COLO668 (cell line): ENCODE measurements at regions not wholly inside any gene's neighbourhood (a gene's known extent, or its start where the extent isn't known, plus 50 kb on each side); places are given as distances from the start of the nearest gene placed in this dataset.
"Not testable (repeated sequence)": the region's sequence is repeated elsewhere in the genome, so short reads cannot be mapped to it uniquely, and the experiment has no call there.

Source experiments
- DNase-seq: peaks from one replicate; lab custom pipeline; 2025; ENCODE audit not compliant: unreplicated experiment; lab: John Stamatoyannopoulos, UW

DNA sequence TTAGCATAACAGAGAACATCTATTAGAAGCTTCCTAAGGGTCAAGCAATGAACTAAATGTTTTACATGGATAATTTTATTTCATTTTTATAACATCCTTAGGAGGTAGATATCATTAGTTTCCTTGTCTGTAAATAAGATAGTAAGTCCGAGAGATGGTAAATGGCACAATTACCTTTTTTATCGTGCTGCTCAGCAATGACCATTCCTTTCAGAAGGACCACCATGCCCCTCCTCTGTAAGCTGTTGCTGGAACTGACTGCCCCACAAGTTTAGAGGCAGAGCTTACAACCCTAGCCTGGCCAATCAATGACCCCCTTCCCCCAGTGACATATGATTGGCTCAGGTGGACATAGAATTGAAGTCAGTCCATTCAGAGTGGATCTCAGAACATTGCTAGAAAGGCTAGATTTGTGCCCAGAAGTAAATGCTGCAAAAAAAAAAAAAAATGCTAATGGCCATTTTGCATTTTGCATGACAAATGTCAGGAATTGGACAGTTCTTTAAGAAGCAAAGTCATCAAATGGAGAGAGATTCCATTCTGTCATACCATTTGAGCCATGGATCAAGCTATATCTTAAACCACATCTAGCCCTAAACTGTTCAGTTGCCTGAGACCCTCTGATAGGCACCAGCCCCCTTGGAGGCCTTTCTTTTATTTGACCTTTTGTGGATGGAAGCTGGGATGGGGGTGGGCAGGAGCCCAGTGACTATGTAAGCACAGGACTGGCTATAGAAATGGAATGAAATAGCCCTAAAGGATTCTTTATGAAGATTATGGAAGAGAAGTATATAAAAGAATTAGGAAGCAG, 668.3 kb downstream of the UQCRFS1 start:
- DNase-seq, result no peak

DNA sequence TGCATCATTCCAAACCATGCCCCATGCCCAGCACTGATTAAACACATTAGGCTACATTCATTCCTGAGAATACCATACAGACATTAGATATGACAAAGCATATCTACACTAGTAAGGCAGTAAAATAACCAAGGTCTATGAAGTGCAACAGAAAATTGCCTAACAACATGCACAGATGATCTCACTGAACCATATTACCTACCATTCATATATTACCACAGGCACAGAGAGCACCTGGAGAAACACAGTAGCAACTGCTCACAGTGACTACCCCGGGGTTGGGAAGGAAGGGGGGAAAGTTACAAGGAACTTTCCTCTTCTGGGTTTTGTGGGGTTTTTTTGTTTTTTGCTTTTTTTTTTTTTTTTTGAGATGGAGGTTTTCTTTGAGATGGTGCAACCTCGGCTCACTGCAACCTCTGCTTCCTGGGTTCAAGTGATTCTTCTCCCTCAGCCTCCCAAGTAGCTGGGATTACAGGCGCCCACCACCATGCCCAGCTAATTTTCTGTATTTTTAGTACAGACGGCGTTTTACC, 669.6 kb downstream of the UQCRFS1 start:
- DNase-seq, result no peak

DNA sequence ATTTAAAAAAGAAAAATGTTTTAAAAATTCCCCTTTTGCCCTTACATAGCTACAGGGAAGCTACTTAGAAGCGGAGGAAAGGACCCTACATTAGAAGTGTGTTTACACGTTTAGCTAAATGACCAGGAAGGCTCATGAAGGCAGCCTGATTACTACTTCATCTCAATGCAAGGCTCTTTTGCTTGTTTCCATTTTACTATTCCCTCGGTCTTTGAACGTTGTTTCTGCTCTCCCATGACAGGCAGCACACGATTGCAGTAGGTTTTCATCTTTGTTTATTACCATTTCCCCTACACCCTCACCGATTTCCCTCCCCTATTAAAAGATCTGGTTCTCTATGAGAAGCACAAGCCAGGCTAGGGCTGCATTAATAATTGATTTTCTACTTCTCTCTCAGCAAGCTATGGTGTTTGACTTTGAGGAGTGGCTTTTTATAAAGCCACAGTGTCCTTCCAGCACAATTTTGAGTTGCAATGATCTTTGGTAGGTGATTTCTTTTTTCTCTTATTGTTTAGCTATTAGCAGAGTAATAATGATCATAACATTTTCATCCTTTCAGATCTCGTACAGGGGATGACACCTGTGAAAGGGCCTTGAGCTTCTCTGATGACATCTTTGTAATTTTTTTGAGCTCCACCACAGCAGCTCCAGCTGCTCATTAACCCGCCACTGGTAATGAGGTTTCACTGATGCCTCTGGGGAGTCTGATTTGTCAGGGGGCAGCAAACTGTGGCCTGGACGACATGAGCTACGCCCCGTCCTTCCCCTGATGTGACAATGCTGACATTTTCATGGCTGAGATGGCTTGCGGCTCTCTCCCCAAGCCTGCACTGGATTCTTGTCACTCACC, 670.3 kb downstream of the UQCRFS1 start:
- no peak for DNase-seq

DNA sequence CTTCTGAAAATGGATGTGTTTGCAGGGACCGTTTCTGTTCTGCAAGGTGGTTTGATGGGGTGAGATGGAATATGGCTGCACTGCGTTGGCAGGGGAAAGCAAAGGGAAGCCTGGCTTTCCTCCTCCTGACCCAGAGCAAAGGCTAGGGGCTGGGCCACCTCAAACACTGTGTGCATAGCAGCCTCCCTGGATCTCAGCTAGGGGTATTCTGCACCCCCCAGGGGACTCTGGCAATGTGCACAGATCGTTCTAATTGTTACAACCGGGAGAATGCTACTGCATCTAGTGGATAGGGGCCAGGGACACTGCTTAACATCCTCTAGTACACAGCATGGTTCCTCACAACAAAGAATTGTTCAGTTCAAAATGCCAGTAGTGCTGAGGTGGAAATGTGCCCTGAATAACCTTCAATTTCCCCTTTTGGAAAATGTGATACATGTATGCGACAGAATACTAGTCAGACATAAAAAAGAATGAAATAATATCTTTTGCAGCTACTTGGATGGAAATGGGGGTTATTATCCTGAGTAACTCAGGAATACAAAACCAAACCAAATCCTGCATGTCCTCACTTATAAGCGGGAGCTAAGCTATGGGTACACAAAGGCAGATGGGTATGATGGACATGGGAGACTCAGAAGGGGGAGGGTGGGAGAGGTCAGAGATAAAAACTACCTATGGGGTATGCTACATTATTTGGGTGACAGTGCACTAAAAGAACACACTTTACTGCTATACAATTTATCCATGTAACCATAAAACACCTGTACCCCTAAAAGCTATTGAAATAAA, 671.2 kb downstream of the UQCRFS1 start:
- no peak for DNase-seq

DNA sequence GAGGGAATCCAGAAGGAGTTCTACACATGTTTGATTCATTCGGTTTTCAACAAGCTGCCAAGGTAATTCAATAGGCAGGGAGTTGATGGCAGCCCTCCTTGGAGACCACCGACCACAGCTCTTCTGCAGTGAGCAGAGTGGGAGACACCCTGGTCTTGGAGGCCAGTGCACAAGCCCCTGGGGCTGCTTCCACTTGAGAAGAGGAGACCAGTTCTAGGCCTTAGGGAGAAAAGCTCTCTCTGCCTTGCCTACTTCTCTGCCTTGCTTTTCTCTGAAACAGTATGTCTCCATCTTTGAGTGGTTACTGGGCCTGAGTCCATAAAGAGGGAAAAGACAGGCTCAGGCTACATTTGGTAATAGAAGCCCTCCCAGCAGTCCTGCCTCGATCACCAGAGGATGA, 671.9 kb downstream of the UQCRFS1 start:
- no peak for DNase-seq

DNA sequence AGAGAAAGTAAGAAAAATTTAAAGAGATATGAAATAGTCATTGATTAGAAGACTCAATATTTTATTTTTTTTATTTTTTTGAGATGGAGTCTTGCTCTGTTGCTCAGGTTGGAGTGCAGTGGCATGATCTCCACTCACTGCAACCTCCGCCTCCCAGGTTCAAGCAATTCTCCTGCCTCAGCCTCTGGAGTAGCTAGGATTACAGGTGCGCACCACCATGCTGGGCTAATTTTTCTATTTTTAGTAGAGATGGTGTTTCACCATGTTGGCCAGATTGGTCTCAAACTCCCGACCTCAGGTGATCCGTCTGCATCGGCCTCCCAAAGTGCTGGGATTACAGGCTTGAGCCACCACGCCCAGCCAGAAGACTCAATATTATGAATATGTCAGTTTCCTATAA, 672.6 kb downstream of the UQCRFS1 start:
- not testable (repeated sequence) for DNase-seq

DNA sequence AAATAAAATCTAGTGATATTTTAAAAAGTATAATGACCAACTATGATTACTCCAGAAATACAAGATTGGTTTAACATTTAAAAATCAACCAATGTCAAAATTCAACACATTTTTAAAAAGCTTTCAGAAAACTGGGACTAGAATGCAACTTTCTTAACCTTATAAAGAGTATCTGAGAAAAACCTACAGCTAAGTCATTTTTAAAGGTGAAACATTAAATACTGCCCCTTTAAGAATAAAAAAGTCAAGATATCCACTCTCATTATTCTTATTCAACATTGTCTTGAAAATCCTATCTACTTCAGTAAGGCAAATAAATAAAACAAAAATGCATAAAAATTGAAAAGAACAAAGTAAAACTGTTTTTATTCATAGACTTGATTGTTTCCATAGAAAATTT, 673.2 kb downstream of the UQCRFS1 start:
- no peak for DNase-seq

DNA sequence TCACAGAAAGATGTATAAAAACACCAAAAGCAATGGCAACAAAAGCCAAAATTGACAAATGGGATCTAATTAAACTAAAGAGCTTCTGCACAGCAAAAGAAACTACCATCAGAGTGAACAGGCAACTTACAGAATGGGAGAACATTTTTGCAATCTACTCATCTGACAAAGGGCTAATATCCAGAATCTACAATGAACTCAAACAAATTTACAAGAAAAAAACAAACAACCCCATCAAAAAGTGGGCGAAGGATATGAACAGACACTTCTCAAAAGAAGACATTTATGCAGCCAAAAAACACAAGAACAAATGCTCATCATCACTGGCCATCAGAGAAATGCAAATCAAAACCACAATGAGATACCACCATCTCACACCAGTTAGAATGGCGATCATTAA, 674.4 kb downstream of the UQCRFS1 start:
- DNase-seq, result not testable (repeated sequence)

DNA sequence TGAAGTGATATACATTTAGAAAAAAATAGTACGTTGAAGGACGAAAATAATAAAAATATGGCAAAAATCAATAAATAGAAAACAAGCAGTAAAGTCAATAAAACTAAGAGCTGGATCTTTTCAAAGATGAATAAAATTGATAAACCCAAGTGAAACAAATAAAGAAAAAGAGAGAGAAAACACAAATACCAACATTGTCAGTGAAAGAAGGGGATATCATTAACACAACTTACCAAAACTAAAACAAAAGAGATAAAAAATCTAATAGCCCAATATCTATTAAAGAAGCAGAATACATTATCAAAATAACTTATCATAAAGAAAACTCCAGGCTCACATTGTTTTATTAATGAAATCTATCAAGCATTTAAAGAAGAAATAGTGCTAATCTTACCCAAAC, 675.1 kb downstream of the UQCRFS1 start:
- no peak for DNase-seq

DNA sequence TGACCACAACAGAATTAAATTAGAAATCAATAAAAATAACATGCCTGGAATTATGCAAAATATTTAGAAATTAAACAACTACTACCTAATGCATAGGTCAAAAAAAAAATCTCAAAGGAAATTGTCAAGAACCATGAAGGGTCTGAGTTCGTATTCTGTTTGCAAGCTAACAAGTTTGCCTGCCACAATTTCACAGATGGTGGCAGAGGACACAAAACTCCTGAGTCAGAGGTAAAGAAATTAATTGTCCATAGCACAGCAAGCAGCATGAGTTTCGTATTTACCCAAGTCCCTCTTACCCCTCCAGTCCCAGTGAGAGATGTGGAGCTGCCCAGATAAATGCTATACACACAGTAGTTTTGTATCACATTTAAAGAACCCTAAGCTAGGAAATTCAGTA, 675.9 kb downstream of the UQCRFS1 start:
- DNase-seq, result no peak

DNA sequence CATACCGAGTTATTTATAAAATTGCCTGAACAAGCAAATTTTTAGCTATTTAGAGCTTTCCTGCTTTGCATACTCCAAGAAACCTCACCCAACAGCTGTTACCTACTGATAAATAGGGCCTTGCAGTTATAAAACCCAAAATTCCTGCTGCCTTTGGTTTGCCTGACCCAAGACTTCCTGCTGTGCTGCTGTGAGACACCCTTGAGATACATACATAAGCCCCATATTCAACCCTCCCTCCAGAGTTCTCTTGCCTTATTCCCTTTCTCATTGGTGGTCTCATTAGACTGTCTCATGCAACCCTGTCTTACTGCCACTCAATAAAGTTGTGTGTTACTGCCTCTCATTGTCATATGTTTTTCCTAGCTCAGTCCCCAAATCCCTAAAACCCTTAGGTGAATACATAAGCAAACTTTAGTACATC, 677.6 kb downstream of the UQCRFS1 start:
- no peak for DNase-seq

DNA sequence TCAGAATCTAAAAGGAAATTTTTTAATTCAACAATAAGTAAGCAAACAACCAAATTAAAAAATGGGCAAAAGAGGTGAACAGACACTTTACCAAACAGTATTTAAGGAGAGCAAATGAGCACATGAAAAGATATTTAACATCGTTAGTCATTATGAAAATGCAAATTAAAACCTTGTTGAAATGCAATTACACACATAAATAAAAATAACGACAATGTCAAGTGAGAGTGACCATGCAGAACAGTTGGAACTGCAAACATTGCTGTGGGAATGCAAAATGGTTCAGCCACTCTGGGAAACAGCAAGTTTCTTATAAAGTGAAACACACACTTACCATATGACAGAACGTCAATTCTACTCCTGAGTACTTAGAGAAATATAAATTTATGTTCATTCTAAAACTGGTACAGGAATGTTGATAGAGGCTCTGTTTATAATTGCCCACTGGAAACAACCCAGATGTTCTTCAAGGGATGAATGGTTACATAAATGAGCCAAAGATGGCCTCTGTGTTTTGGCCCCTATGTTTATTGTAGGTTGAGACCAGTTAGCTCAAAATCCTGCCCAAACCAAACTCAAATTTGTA, 678.1 kb downstream of the UQCRFS1 start:
- DNase-seq, result no peak

DNA sequence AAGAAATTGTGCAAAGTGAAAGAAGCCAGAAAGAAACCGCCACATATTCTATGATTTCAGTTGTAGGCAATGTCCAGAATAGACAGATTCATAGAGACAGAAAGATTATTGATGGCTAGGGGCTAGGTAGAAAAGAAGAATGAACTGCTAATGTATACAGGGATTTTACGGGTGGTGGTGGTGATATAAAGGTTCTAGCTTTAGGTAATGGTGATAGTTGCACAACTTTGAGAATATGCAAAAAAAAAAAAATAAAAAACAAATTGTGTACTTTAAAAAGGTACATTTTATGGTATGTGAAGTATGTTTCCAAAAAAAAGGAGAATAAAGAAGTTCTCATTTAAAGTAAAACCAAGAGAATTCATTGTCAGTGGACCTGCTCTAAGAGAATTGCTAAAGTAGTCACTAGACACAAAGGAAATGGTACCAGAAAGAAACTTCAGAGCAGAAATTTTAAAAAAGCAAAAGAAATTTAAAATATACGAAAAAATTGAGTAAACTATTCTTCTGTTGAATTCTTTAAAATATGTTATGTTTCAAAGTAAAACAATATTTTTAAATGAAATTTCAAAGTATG, 680.1 kb downstream of the UQCRFS1 start:
- DNase-seq, result no peak

DNA sequence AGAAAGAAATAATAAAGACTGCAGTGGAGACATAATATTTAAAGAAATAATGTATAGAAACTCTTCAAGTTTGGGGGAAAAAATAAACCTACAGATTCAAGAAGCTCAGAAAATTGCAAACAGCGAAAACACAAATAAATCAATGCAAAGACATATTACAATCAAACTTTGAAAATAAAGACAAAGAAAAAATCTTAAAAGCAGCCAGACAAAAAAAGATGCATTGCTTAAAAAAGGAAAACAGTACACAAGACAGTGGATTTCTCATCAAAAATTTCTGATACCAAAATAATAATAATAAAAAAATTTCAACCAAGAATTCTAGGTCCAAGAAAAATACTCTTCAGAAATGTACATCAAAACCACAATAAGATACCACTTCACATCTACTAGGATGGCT, 681.0 kb downstream of the UQCRFS1 start:
- no peak for DNase-seq

DNA sequence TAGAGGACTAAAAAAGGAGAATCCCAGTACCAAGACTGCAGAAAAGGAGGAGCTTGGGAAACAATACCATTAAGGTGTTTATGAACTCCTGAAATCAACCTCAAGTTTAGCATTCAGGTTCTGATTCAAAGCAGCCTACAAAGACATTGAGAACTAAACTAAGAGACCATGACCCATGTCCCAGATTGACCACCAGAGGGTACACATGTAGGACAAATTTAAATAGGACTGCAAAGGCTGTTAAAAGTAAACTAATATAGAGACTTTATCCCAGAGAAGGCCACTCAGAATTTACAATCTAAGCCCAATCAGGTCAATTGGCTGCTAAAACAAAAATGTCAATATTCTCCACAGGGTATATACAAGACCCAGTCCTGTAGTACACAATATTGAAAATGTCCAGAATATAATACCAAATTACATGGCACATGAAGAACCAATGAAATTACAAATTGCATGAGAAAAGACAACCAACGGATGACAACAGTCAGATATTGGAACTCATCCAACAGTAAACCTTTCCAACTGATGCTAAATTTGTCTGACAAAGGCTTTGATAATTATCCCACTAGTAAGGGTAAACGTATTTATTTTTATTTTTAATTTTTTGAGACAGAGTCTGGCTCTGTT, 682.4 kb downstream of the UQCRFS1 start:
- no peak for DNase-seq

DNA sequence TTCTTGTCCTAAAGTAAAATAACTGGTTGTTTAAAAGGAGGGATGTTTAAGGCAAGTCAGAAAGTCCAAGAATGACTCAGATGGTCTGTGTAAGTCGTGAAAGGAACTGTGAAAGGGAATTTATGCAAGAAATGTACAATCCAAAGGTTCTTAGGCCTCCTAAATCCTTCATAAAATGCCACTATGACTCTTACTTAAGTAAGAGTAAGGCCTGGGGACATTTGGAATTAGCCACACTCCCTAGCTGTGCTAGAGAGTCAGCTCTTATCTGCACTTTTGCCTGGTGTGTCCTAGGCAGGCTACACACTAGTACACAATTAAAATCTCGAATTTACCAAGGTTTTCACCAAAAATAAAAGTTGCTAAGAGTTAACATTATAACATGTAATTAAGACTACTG, 686.9 kb downstream of the UQCRFS1 start:
- no peak for DNase-seq

DNA sequence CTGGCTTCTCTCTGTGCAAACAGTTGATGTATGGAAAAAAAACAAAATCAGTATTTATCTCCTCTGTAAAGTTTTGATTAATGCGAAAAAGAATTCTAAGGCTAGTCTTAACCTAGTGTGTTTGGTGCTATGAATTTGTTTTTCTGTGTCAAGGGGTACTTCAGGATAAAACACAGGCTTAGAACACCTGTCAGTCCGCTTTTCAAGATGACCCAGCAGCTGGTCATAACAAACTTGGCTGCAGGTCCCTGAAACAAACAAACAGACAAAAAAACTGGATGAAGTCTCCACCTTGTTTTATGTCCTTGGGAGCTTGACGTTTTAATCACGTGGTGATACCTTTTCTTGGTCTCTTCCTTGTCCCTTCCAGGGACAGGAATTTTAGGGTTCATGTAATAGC, 689.3 kb downstream of the UQCRFS1 start:
- no peak for DNase-seq

DNA sequence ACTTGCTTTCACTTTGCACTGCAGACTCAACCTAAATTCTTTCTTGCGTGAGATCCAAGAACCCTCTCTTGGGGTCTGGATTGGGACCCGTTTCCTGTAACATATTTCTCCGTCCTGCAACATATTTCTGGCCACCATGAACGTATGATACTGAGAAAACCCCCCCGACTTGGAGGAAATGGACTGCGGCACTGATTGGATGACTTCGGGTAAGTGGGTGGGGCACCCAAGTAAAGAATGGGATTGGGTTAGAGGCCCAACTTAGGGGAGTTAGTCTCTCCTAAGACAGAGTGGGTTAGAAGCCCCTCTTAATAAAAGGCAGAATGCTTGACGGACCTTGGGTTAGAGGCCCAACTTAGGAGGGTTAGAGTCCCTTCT, 690.4 kb downstream of the UQCRFS1 start:
- no peak for DNase-seq

DNA sequence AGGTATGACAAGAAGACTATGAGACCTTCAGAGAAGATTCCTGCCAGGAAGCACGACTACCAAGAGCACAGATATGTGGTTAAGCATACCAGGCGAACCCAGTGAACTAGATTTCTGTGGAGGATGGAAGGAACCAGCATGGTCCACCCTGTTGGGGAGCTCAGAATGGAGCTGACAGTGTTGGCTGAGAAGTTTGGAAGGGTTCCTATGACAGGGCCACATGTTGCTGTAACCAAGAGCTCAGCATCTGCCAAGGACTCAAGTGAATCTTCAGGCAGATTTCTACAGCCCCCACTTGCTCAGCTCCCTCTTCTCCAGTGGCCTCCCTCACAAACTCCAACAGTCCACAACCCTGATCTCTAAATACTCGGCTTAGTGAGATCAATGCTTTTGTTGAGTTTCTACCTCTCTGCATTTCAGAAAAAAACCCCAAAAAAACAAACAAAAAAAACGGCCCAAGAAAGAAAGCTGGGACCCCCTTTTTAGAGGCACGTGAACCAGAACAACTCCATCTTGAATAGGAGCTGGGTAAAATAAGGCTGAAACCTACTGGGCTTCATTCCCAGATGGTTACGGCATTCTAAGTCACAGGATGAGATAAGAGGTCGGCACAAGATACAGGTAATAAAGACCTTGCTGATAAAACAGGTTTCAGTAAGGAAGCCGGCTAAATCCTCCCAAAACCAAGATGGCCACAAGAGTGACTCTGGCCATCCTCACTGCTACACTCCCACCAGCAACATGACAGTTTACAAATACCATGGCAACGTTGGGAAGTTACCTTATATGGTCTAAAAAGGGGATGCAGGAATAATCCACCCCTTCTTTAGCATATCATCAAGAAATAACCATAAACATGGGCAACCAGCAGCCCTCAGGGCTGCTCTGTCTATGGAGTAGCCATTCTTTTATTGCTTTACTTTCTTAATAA, 691.1 kb downstream of the UQCRFS1 start:
- no peak for DNase-seq
